Mucosa of descending colon (tissue), 3 donors: ENCODE measurements at regions not wholly inside any gene's neighbourhood (a gene's known extent, or its start where the extent isn't known, plus 50 kb on each side); places are given as distances from the start of the nearest gene placed in this dataset.

ENCODE experiments used
- ATAC-seq: fragments of 200-7000 bp; cut with Tn5 transposase; one replicate; pipeline ENCODE4 v1.9.1; 2020; ENCODE audit warnings: mild to moderate bottlenecking, moderate library complexity
- DNase-seq, 3 donors: peaks; one replicate each; pipeline ENCODE4 v3.0.0-alpha.2; 2020
- H3K36me3 ChIP-seq: fragments of 200-600 bp; one replicate; pipeline ENCODE4 v1.8.0; 2021; ENCODE audit warnings: low read depth, mild to moderate bottlenecking
- H3K4me1 ChIP-seq: fragments of 200-600 bp; one replicate; pipeline ENCODE4 v1.8.0; 2021; ENCODE audit warnings: low read depth, mild to moderate bottlenecking
- H3K4me3 ChIP-seq: fragments of 200-600 bp; one replicate; pipeline ENCODE4 v1.8.0; 2021; ENCODE audit warnings: mild to moderate bottlenecking
- H3K9me3 ChIP-seq: fragments of 200-600 bp; one replicate; pipeline ENCODE4 v1.8.0; 2021; ENCODE audit warnings: mild to moderate bottlenecking
- CTCF ChIP-seq: fragments of 200-600 bp; IDR thresholded peaks from one replicate; pipeline ENCODE4 v1.8.0; 2022; ENCODE audit warnings: antibody characterized with exemption, mild to moderate bottlenecking
- intact Hi-C, 2 donors: fragments of 100-400 bp; cut with DNase I in 1 of 2; cut with micrococcal nuclease in 1 of 2; formaldehyde crosslinking; loops; one replicate each; pipeline versions ENCODE4 v1.11.0 to v1.11.1; 2022; cut with DNase I, micrococcal nuclease
- donor health status: DM: no; HTN: no; CAD: no; lungs with moderate emphysema.
- donor health status: DM: no; HTN: no; CAD: no.
- donor health status: DM: no; HTN: yes; CAD: no.

- Histone ChIP-seq H3K36me3 (no peaks in the 10 kb centered on the region), H3K4me3 (no peak overlapping the region), H3K4me1 (no peaks in the 10 kb centered on the region), H3K9me3 (no peaks in the 10 kb centered on the region)
- DNase-seq: no peak
- ATAC-seq: no peak
- no peak for TF ChIP-seq CTCF
- intact Hi-C loops: no loop called here
Observed at GRCh38 chr17:14781123-14781522, 480.2 kb downstream of the HS3ST3B1 start.

- Histone ChIP-seq H3K36me3 (no peaks in the 10 kb centered on the region), H3K4me1 (no peaks in the 10 kb centered on the region), H3K9me3 (no peaks in the 10 kb centered on the region), H3K4me3 (no peak overlapping the region)
- ATAC-seq: no peak
- intact Hi-C loops: no loop called here
- no peak for DNase-seq
- no peak for TF ChIP-seq CTCF
Observed at GRCh38 chr17:14780097-14780651, 479.3 kb downstream of the HS3ST3B1 start.

GRCh38 chr17:14779241-14779640, 478.4 kb downstream of the HS3ST3B1 start:
- intact Hi-C loops: no loop called here
- no peaks in the 10 kb centered on the region for H3K36me3 ChIP-seq
- ATAC-seq (no peak), DNase-seq (no peak)
- H3K4me3 ChIP-seq: no peak overlapping the region
- no peaks in the 10 kb centered on the region for H3K4me1 ChIP-seq
- no peak for TF ChIP-seq CTCF
- H3K9me3 ChIP-seq: no peaks in the 10 kb centered on the region

- DNase-seq (no peak), ATAC-seq (no peak)
- no peaks in the 10 kb centered on the region for H3K36me3 ChIP-seq
- H3K9me3 ChIP-seq: no peaks in the 10 kb centered on the region
- no peaks in the 10 kb centered on the region for H3K4me1 ChIP-seq
- intact Hi-C loops: no loop called here
- no peak overlapping the region for H3K4me3 ChIP-seq
- no peak for TF ChIP-seq CTCF
Observed at GRCh38 chr17:14777291-14777690, 476.4 kb downstream of the HS3ST3B1 start.

- H3K36me3 ChIP-seq: no peaks in the 10 kb centered on the region
- DNase-seq: no peak
- H3K4me3 ChIP-seq: no peak overlapping the region
- ATAC-seq: no peak
- no peaks in the 10 kb centered on the region for H3K4me1 ChIP-seq
- no peaks in the 10 kb centered on the region for H3K9me3 ChIP-seq
- TF ChIP-seq CTCF: no peak
- intact Hi-C loops: no loop called here
Observed at GRCh38 chr17:14776791-14777190, 475.9 kb downstream of the HS3ST3B1 start.
